Endothelial cell of hepatic sinusoid (primary cell): ENCODE measurements at regions not wholly inside any gene's neighbourhood (a gene's known extent, or its start where the extent isn't known, plus 50 kb on each side); places are given as distances from the start of the nearest gene placed in this dataset.

Experiments used
- in situ Hi-C: cut with HindIII; loops from 2 replicates; pipeline ENCODE4 v1.10.0; 2017; ENCODE audit warnings: low sequenced_read_pairs

GRCh38 chr16:9185381-9185780 is 93.9 kb downstream of the HAPSTR1 start:
- in situ Hi-C loops, result no loop called here

GRCh38 chr16:9186061-9186460 is 94.6 kb downstream of the HAPSTR1 start:
- in situ Hi-C loops, result no loop called here

- in situ Hi-C loops, result no loop called here
Observed at GRCh38 chr16:9188721-9189120, 97.3 kb downstream of the HAPSTR1 start.

- in situ Hi-C loops, result no loop called here
Observed at GRCh38 chr16:9191274-9191850, 99.9 kb downstream of the HAPSTR1 start.

GRCh38 chr16:9192746-9193145 is 101.3 kb downstream of the HAPSTR1 start:
- in situ Hi-C loops, result no loop called here

GRCh38 chr16:9195287-9195686 is 103.8 kb downstream of the HAPSTR1 start:
- in situ Hi-C loops, result no loop called here

GRCh38 chr16:9197957-9198661 is 106.7 kb downstream of the HAPSTR1 start:
- in situ Hi-C loops, result no loop called here

- in situ Hi-C loops, result no loop called here
Observed at GRCh38 chr16:9199311-9199710, 107.9 kb downstream of the HAPSTR1 start.

GRCh38 chr16:9199751-9200150 is 108.3 kb downstream of the HAPSTR1 start:
- in situ Hi-C loops, result no loop called here

- in situ Hi-C loops, result no loop called here
Observed at GRCh38 chr16:9203956-9204355, 112.5 kb downstream of the HAPSTR1 start.

- in situ Hi-C loops, result no loop called here
Observed at GRCh38 chr16:9205661-9206060, 114.2 kb downstream of the HAPSTR1 start.

GRCh38 chr16:9206156-9206555 is 114.7 kb downstream of the HAPSTR1 start:
- in situ Hi-C loops, result no loop called here

- in situ Hi-C loops, result no loop called here
Observed at GRCh38 chr16:9212621-9213020, 121.2 kb downstream of the HAPSTR1 start.

- in situ Hi-C loops, result no loop called here
Observed at GRCh38 chr16:9219813-9220212, 128.4 kb downstream of the HAPSTR1 start.

GRCh38 chr16:9225527-9226316 is 134.3 kb downstream of the HAPSTR1 start:
- in situ Hi-C loops, result no loop called here

- in situ Hi-C loops, result no loop called here
Observed at GRCh38 chr16:9226924-9227323, 135.5 kb downstream of the HAPSTR1 start.

GRCh38 chr16:9231039-9231438 is 139.6 kb downstream of the HAPSTR1 start:
- in situ Hi-C loops, result no loop called here

GRCh38 chr16:9232102-9232770 is 140.8 kb downstream of the HAPSTR1 start:
- in situ Hi-C loops, result no loop called here

GRCh38 chr16:9235867-9236266 is 144.4 kb downstream of the HAPSTR1 start:
- in situ Hi-C loops, result no loop called here

GRCh38 chr16:9236319-9236718 is 144.9 kb downstream of the HAPSTR1 start:
- in situ Hi-C loops, result no loop called here

GRCh38 chr16:9238346-9238745 is 146.9 kb downstream of the HAPSTR1 start:
- in situ Hi-C loops, result no loop called here
